GM12865 (cell line): ENCODE measurements at regions not wholly inside any gene's neighbourhood (a gene's known extent, or its start where the extent isn't known, plus 50 kb on each side); places are given as distances from the start of the nearest gene placed in this dataset.
"Not testable (repeated sequence)": the region's sequence is repeated elsewhere in the genome, so short reads cannot be mapped to it uniquely, and the experiment has no call there.

Experiments
- DNase-seq: peaks from one replicate; pipeline ENCODE4 v3.0.0; 2010; ENCODE audit warnings: low read depth
- H3K4me3 ChIP-seq: 2 replicates; pipeline ENCODE4 v1.5.1; 2011; ENCODE audit warnings: mild to moderate bottlenecking, low read depth, low read length, control low read depth
- CTCF ChIP-seq: IDR thresholded peaks from 2 replicates; pipeline ENCODE4 v1.5.1; 2011; ENCODE audit warnings: low read length, control low read depth, low read depth, inconsistent platforms; ENCODE audit not compliant: insufficient read depth; ENCODE audit errors: missing control alignments

DNA sequence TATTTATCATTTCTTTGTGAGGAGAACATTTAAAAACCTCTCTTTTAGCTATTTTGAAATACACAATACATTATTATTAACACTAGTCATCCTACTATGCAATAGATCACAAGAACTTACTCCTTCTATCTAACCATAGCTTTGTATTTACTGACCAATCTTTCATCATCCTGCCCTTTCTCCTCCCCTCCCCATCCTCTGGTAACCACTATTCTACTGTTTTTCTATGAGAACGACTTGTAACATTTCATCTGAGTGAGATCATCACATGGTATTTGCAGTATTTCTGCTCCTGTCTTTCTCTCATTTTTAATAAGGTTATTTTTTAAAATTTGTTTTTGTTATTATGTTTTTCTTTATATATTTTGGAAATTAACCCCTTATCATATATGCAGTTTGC lies 331.8 kb downstream of the TEX13C start:
- no peak for TF ChIP-seq CTCF
- no peak for DNase-seq
- no peak overlapping the region for H3K4me3 ChIP-seq

DNA sequence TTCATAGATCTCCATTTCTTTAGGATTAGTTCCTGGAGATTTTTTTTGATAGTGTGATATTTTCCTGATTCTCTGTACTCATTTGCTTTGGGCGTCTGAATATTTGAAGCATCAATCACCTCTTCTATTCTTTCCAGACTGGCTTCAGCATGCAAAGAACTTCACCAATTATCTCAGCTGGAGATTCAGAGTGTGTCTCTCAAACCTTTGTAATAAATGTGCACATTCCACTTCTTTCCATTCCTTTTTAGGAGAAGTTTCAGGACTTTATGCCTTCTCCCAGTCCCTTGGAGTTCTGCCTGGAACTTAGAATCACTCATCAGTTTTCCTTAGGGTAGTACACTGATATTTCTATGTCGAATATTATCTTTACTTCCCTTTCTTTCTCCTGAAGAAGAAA lies 334.8 kb downstream of the TEX13C start:
- no peak overlapping the region for H3K4me3 ChIP-seq
- TF ChIP-seq CTCF = no peak
- DNase-seq = no peak

- TF ChIP-seq CTCF = no peak
- no peak for DNase-seq
- H3K4me3 ChIP-seq = no peak overlapping the region
Observed at GRCh38 chrX:125673758-125674157, 354.1 kb downstream of the TEX13C start.

- no peak for TF ChIP-seq CTCF
- no peak for DNase-seq
- H3K4me3 ChIP-seq = no peak overlapping the region
Observed at GRCh38 chrX:125678258-125678657, 358.6 kb downstream of the TEX13C start.

DNA sequence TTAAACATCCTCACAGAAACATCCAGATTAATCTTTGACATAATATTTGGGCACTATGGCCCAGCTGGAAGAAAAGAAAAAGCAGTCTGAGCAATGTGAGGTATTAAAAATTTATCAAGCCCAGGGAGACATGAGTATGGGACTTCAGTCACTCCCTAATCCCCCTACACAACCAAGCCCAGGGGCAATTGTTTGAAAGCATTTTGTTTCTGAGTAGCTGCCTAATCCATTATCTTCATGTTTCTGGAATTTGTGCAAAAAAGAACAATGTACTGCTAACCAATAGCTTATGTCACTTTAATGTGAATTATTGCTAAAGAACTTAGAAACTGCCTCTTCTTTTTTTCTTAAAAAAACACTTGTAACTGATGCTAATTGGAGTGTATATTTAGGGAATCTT lies 360.7 kb downstream of the TEX13C start:
- TF ChIP-seq CTCF = no peak

GRCh38 chrX:125681058-125681457 lies 361.4 kb downstream of the TEX13C start:
- no peak for TF ChIP-seq CTCF
- no peak overlapping the region for H3K4me3 ChIP-seq
- no peak for DNase-seq

More for the DNA sequence above, 360.7 kb downstream of the TEX13C start:
- no peak for DNase-seq
- no peak overlapping the region for H3K4me3 ChIP-seq

DNA sequence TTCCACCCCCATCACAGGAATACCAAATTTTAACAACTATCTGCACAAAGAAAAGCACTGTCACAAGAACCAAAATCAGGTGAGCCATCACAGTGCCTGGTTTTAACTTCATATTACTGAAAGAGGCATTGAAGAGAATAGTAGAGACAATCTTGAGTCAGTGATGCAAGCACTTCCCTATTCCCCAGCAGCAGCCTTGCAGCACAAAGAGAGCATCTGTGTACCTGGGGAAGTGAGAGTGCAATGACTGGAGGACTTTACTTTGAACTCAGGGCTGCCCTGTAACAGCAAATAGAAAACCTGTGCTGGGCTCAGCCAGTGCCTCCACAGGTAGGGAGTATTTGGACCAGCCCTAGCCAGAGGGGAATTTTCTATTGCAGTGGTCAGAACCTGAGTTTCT lies 361.8 kb downstream of the TEX13C start:
- no peak for TF ChIP-seq CTCF
- DNase-seq = no peak
- no peak overlapping the region for H3K4me3 ChIP-seq

GRCh38 chrX:125690522-125690921 lies 370.9 kb downstream of the TEX13C start:
- not testable (repeated sequence) for H3K4me3 ChIP-seq, DNase-seq
